Fibroblast of peridontal ligament (primary cell): ENCODE measurements at regions not wholly inside any gene's neighbourhood (a gene's known extent, or its start where the extent isn't known, plus 50 kb on each side); places are given as distances from the start of the nearest gene placed in this dataset.
"Not testable (repeated sequence)": the region's sequence is repeated elsewhere in the genome, so short reads cannot be mapped to it uniquely, and the experiment has no call there.

Source experiments
- DNase-seq: peaks from one replicate; pipeline ENCODE4 v3.0.0-alpha.2; 2010; ENCODE audit errors: extremely low read depth

- no peak for DNase-seq
Measured at GRCh38 chr7:54390565-54390964, 151.6 kb upstream of the VSTM2A start.

- DNase-seq: no peak
Measured at GRCh38 chr7:54392935-54393334, 149.2 kb upstream of the VSTM2A start.

- no peak for DNase-seq
Measured at GRCh38 chr7:54394834-54395233, 147.3 kb upstream of the VSTM2A start.

GRCh38 chr7:54397836-54398612 is 144.2 kb upstream of the VSTM2A start:
- no peak for DNase-seq

- DNase-seq: no peak
Measured at GRCh38 chr7:54398863-54399262, 143.3 kb upstream of the VSTM2A start.

- no peak for DNase-seq
Measured at GRCh38 chr7:54409917-54410316, 132.3 kb upstream of the VSTM2A start.

- no peak for DNase-seq
Measured at GRCh38 chr7:54416678-54417077, 125.5 kb upstream of the VSTM2A start.

GRCh38 chr7:54419209-54419608 is 123.0 kb upstream of the VSTM2A start:
- no peak for DNase-seq

- DNase-seq: no peak
Measured at GRCh38 chr7:54426406-54426805, 115.8 kb upstream of the VSTM2A start.

- DNase-seq: no peak
Measured at GRCh38 chr7:54429111-54429510, 113.1 kb upstream of the VSTM2A start.

GRCh38 chr7:54439391-54439790 is 102.8 kb upstream of the VSTM2A start:
- no peak for DNase-seq

- not testable (repeated sequence) for DNase-seq
Measured at GRCh38 chr7:54444046-54444686, 98.0 kb upstream of the VSTM2A start.

- DNase-seq: not testable (repeated sequence)
Measured at GRCh38 chr7:54453168-54453567, 89.0 kb upstream of the VSTM2A start.

- DNase-seq: not testable (repeated sequence)
Measured at GRCh38 chr7:54454700-54455099, 87.5 kb upstream of the VSTM2A start.

- DNase-seq: no peak
Measured at GRCh38 chr7:54465095-54465494, 77.1 kb upstream of the VSTM2A start.

- DNase-seq: no peak
Measured at GRCh38 chr7:54469740-54470139, 72.4 kb upstream of the VSTM2A start.

GRCh38 chr7:54476609-54477008 is 65.6 kb upstream of the VSTM2A start:
- DNase-seq: no peak

- no peak for DNase-seq
Measured at GRCh38 chr7:54477083-54477482, 65.1 kb upstream of the VSTM2A start.

GRCh38 chr7:54483523-54483922 is 58.7 kb upstream of the VSTM2A start:
- DNase-seq: no peak

- DNase-seq: no peak
Measured at GRCh38 chr7:54485044-54485443, 57.1 kb upstream of the VSTM2A start.
